ENCODE measurements at regions not wholly inside any gene's neighbourhood (a gene's known extent, or its start where the extent isn't known, plus 50 kb on each side); places are given as distances from the start of the nearest gene placed in this dataset.

- POLR2A ChIA-PET, result no interaction called here
- no peak for DNase-seq
- Mint-ChIP-seq H3K9me3 (ENCODE audit: unreplicated experiment) (no peaks in the 10 kb centered on the region), H3K27ac (ENCODE audit: unreplicated experiment) (peak overlapping the region; percentile 11), H3K36me3 (ENCODE audit: insufficient read depth, unreplicated experiment) (no peaks in the 10 kb centered on the region), H3K27me3 (ENCODE audit: insufficient read depth, unreplicated experiment) (no peaks in the 10 kb centered on the region), H3K4me1 (ENCODE audit: low read depth, unreplicated experiment) (peaks cover 14% of the 10 kb centered on the region), H3K4me3 (ENCODE audit: unreplicated experiment) (no peak overlapping the region)
- no peak overlapping the region for H3K4me3 ChIP-seq (ENCODE audit: low read depth, low read length)
- H3K36me3 ChIP-seq (ENCODE audit: control insufficient read depth, insufficient read depth, low read length), result no peaks in the 10 kb centered on the region
- TF ChIP-seq CTCF (IDR thresholded peaks at IDR 0.05; ENCODE audit: insufficient read depth in 1 of 2, low read depth in 1 of 2, low read length in 1 of 2, severe bottlenecking in 1 of 2, unreplicated experiment in 1 of 2), result no peak
- H3K4me1 ChIP-seq, result peaks cover 16% of the 10 kb centered on the region
- intact Hi-C loops (cut with micrococcal nuclease; ENCODE audit: unreplicated experiment), result no loop called here
- CTCF ChIA-PET, result no interaction called here
- no TSS peak for BruUV-seq (replicated peaks)
- H3K27me3 ChIP-seq (replicated peaks; ENCODE audit: control insufficient read depth, insufficient read depth, low read length), result no peaks in the 10 kb centered on the region
- no peaks in the 10 kb centered on the region for H3K9me3 ChIP-seq
Observed at GRCh38 chr6:139479433-139480222, 105.2 kb upstream of the CITED2 start.

- no peaks in the 10 kb centered on the region for H3K27me3 ChIP-seq (replicated peaks; ENCODE audit: control insufficient read depth, insufficient read depth, low read length)
Observed at GRCh38 chr6:139475646-139476045, 101.2 kb upstream of the CITED2 start.

GRCh38 chr6:139475241-139475640, 100.8 kb upstream of the CITED2 start:
- no peak overlapping the region for H3K27ac Mint-ChIP-seq (ENCODE audit: unreplicated experiment)
- H3K4me1 Mint-ChIP-seq (ENCODE audit: low read depth, unreplicated experiment), result peaks cover 11% of the 10 kb centered on the region
- ChIA-PET CTCF (no interaction called here), POLR2A (no interaction called here)
- H3K9me3 Mint-ChIP-seq (ENCODE audit: unreplicated experiment), result no peaks in the 10 kb centered on the region
- H3K27me3 Mint-ChIP-seq (ENCODE audit: insufficient read depth, unreplicated experiment), result no peaks in the 10 kb centered on the region
- BruUV-seq (replicated peaks), result no TSS peak
- no peak for DNase-seq
- no peaks in the 10 kb centered on the region for H3K9me3 ChIP-seq
- TF ChIP-seq CTCF (IDR thresholded peaks at IDR 0.05; ENCODE audit: insufficient read depth in 1 of 2, low read depth in 1 of 2, low read length in 1 of 2, severe bottlenecking in 1 of 2, unreplicated experiment in 1 of 2), result no peak
- H3K4me3 Mint-ChIP-seq (ENCODE audit: unreplicated experiment), result no peak overlapping the region
- no peaks in the 10 kb centered on the region for H3K27me3 ChIP-seq (replicated peaks; ENCODE audit: control insufficient read depth, insufficient read depth, low read length)
- H3K36me3 ChIP-seq (ENCODE audit: control insufficient read depth, insufficient read depth, low read length), result no peaks in the 10 kb centered on the region
- H3K36me3 Mint-ChIP-seq (ENCODE audit: insufficient read depth, unreplicated experiment), result no peaks in the 10 kb centered on the region
- no peak overlapping the region for H3K4me3 ChIP-seq (ENCODE audit: low read depth, low read length)
- H3K4me1 ChIP-seq, result peaks cover 22% of the 10 kb centered on the region
- intact Hi-C loops (cut with micrococcal nuclease; ENCODE audit: unreplicated experiment), result no loop called here

More at GRCh38 chr6:139475646-139476045, 101.2 kb upstream of the CITED2 start:
- no peak overlapping the region for H3K27ac Mint-ChIP-seq (ENCODE audit: unreplicated experiment)
- intact Hi-C loops (cut with micrococcal nuclease; ENCODE audit: unreplicated experiment), result no loop called here
- no peaks in the 10 kb centered on the region for H3K36me3 Mint-ChIP-seq (ENCODE audit: insufficient read depth, unreplicated experiment)
- CTCF ChIA-PET, result no interaction called here
- TF ChIP-seq CTCF (IDR thresholded peaks at IDR 0.05; ENCODE audit: insufficient read depth in 1 of 2, low read depth in 1 of 2, low read length in 1 of 2, severe bottlenecking in 1 of 2, unreplicated experiment in 1 of 2), result no peak
- Histone ChIP-seq H3K4me1 (peaks cover 22% of the 10 kb centered on the region), H3K36me3 (ENCODE audit: control insufficient read depth, insufficient read depth, low read length) (no peaks in the 10 kb centered on the region), H3K4me3 (ENCODE audit: low read depth, low read length) (no peak overlapping the region), H3K9me3 (no peaks in the 10 kb centered on the region)
- no TSS peak for BruUV-seq (replicated peaks)
- no peak overlapping the region for H3K4me3 Mint-ChIP-seq (ENCODE audit: unreplicated experiment)
- H3K9me3 Mint-ChIP-seq (ENCODE audit: unreplicated experiment), result no peaks in the 10 kb centered on the region
- POLR2A ChIA-PET, result no interaction called here
- H3K27me3 Mint-ChIP-seq (ENCODE audit: insufficient read depth, unreplicated experiment), result no peaks in the 10 kb centered on the region
- H3K4me1 Mint-ChIP-seq (ENCODE audit: low read depth, unreplicated experiment), result peaks cover 14% of the 10 kb centered on the region
- no peak for DNase-seq
